ENCODE measurements at regions not wholly inside any gene's neighbourhood (a gene's known extent, or its start where the extent isn't known, plus 50 kb on each side); places are given as distances from the start of the nearest gene placed in this dataset.

- Histone ChIP-seq H3K79me2 (replicated peaks; ENCODE audit: insufficient read depth) (no peaks in the 10 kb centered on the region), H3K9me2 (ENCODE audit: insufficient read depth) (0 out of 2 replicates have a peak, but pooled peaks cover 5% of the 10 kb centered on the region), H2AFZ (no peak overlapping the region), H3F3A (replicated peaks; ENCODE audit: low read depth) (no peaks in the 10 kb centered on the region), H3K4me2 (no peak overlapping the region), H3K36me3 (ENCODE audit: insufficient read depth) (no peaks in the 10 kb centered on the region), H3K27me3 (ENCODE audit: insufficient read depth) (no peaks in the 10 kb centered on the region), H3K4me3 (no peak overlapping the region), H4K20me1 (replicated peaks; ENCODE audit: insufficient read depth) (no peaks in the 10 kb centered on the region), H3K27ac (ENCODE audit: low read depth) (no peak overlapping the region), H3K4me1 (ENCODE audit: insufficient read depth) (no peaks in the 10 kb centered on the region)
- no peak overlapping the region for H3K4me3 Mint-ChIP-seq
- no peak for TF ChIP-seq CTCF (conservative IDR thresholded peaks at IDR 0.05; ENCODE audit: low read depth in 2 of 2)
- no peak for TF ChIP-seq STAT1 (IDR thresholded peaks at IDR 0.05; ENCODE audit: unreplicated experiment)
- no peak for TF ChIP-seq NANOG (IDR thresholded peaks at IDR 0.05; ENCODE audit: borderline replicate concordance)
- no peak for TF ChIP-seq ZNF331 (CRISPR knock-in tag; IDR thresholded peaks at IDR 0.05; ENCODE audit: low read depth)
- DNase-seq (ENCODE audit: low spot score) (no peak), ATAC-seq (no peak)
- H3K27ac Mint-ChIP-seq: no peak overlapping the region
- H3K4me1 Mint-ChIP-seq: peaks cover 3% of the 10 kb centered on the region; the same call in 2 of the 3 replicates
- H3K9me3 Mint-ChIP-seq: peaks cover 4% of the 10 kb centered on the region; the same call in 1 of the 3 replicates
- no peaks in the 10 kb centered on the region for H3K36me3 Mint-ChIP-seq (ENCODE audit: low read depth)
- H3K27me3 Mint-ChIP-seq (ENCODE audit: insufficient read depth, low read depth, poor library complexity): no peaks in the 10 kb centered on the region
These were observed 126.0 kb downstream of the BACH1 start for GRCh38 chr21:29424728-29425127.

- ATAC-seq (no peak), DNase-seq (ENCODE audit: low spot score) (no peak)
- Mint-ChIP-seq H3K27me3 (ENCODE audit: insufficient read depth, low read depth, poor library complexity) (peaks cover 2% of the 10 kb centered on the region), H3K4me1 (peaks cover 9% of the 10 kb centered on the region; the same call in 2 of the 3 replicates), H3K27ac (no peak overlapping the region), H3K4me3 (no peak overlapping the region), H3K36me3 (ENCODE audit: low read depth) (no peaks in the 10 kb centered on the region), H3K9me3 (no peaks in the 10 kb centered on the region)
- Histone ChIP-seq H3K4me3 (no peak overlapping the region), H3K9me2 (ENCODE audit: insufficient read depth) (0 out of 2 replicates have a peak, but pooled peaks cover 5% of the 10 kb centered on the region), H3F3A (replicated peaks; ENCODE audit: low read depth) (no peaks in the 10 kb centered on the region), H3K36me3 (ENCODE audit: insufficient read depth) (no peaks in the 10 kb centered on the region), H3K27me3 (ENCODE audit: insufficient read depth) (no peaks in the 10 kb centered on the region), H2AFZ (no peak overlapping the region), H3K4me1 (ENCODE audit: insufficient read depth) (peaks cover 10% of the 10 kb centered on the region), H4K20me1 (replicated peaks; ENCODE audit: insufficient read depth) (no peaks in the 10 kb centered on the region), H3K4me2 (no peak overlapping the region), H3K27ac (ENCODE audit: low read depth) (no peak overlapping the region), H3K79me2 (replicated peaks; ENCODE audit: insufficient read depth) (no peaks in the 10 kb centered on the region)
- TF ChIP-seq ETS1 (IDR thresholded peaks at IDR 0.05): no peak
- TF ChIP-seq ZNF331 (CRISPR knock-in tag; IDR thresholded peaks at IDR 0.05; ENCODE audit: low read depth): no peak
- no peak for TF ChIP-seq POLR2AphosphoS5 (IDR thresholded peaks at IDR 0.05; ENCODE audit: low read depth)
- no peak for TF ChIP-seq EZH2phosphoT487 (IDR thresholded peaks at IDR 0.05; ENCODE audit: unreplicated experiment)
- TF ChIP-seq EZH2 (IDR thresholded peaks at IDR 0.05; ENCODE audit: low read depth, unreplicated experiment): no peak
- TF ChIP-seq NANOG (IDR thresholded peaks at IDR 0.05; ENCODE audit: borderline replicate concordance): no peak
- TF ChIP-seq REST (IDR thresholded peaks at IDR 0.05; ENCODE audit: unreplicated experiment): no peak
These were observed 130.5 kb downstream of the BACH1 start for GRCh38 chr21:29429218-29429617.
